Trophoblast cell (in vitro differentiated cells and primary cell): ENCODE measurements at regions not wholly inside any gene's neighbourhood (a gene's known extent, or its start where the extent isn't known, plus 50 kb on each side); places are given as distances from the start of the nearest gene placed in this dataset.

Source experiments
- DNase-seq, 2 donors: peaks; one replicate each; pipeline ENCODE4 v3.0.0-alpha.2; 2016
- H2AFZ ChIP-seq: 2 replicates; pipeline ENCODE4 v1.6.1; 2013; ENCODE audit warnings: low read length, moderate library complexity, mild to moderate bottlenecking; ENCODE audit not compliant: insufficient read depth, poor library complexity
- H2AK5ac ChIP-seq: 2 replicates; pipeline ENCODE4 v1.6.1; 2013; ENCODE audit warnings: mild to moderate bottlenecking, low read length
- H2BK120ac ChIP-seq: 2 replicates; pipeline ENCODE4 v1.6.1; 2013; ENCODE audit warnings: low read length, mild to moderate bottlenecking, moderate library complexity; ENCODE audit not compliant: insufficient read depth, poor library complexity
- H2BK12ac ChIP-seq: 2 replicates; pipeline ENCODE4 v1.6.1; 2013; ENCODE audit warnings: mild to moderate bottlenecking, low read length, moderate library complexity
- H2BK5ac ChIP-seq: 2 replicates; pipeline ENCODE4 v1.6.1; 2013; ENCODE audit warnings: low read length, low read depth, moderate library complexity, mild to moderate bottlenecking; ENCODE audit not compliant: poor library complexity
- H3K14ac ChIP-seq: 2 replicates; pipeline ENCODE4 v1.6.1; 2013; ENCODE audit warnings: mild to moderate bottlenecking, low read length
- H3K18ac ChIP-seq: 2 replicates; pipeline ENCODE4 v1.6.1; 2013; ENCODE audit warnings: mild to moderate bottlenecking, low read length
- H3K23ac ChIP-seq: 2 replicates; pipeline ENCODE4 v1.6.1; 2013; ENCODE audit warnings: low read length
- H3K27ac ChIP-seq: 2 replicates; pipeline ENCODE4 v1.5.1; 2013; ENCODE audit warnings: low read depth, mild to moderate bottlenecking, inconsistent platforms, low read length, moderate library complexity
- H3K27me3 ChIP-seq: 2 replicates; pipeline ENCODE4 v1.6.1; 2013; ENCODE audit warnings: inconsistent platforms, mild to moderate bottlenecking, low read length, moderate library complexity; ENCODE audit not compliant: insufficient read depth
- H3K36me3 ChIP-seq, 2 experiments: 1 replicate in 1 of 2; 2 replicates in 1 of 2; pipeline ENCODE4 v1.6.1; 2013; ENCODE audit warnings: low read length in 2 of 2, mild to moderate bottlenecking in 2 of 2, moderate library complexity in 1 of 2; ENCODE audit not compliant: insufficient read depth in 2 of 2, control insufficient read depth in 1 of 2
- H3K4ac ChIP-seq: 2 replicates; pipeline ENCODE4 v1.6.1; 2013; ENCODE audit warnings: low read depth, mild to moderate bottlenecking, low read length, moderate library complexity
- H3K4me1 ChIP-seq, 2 experiments: 1 replicate in 1 of 2; 2 replicates in 1 of 2; pipeline ENCODE4 v1.6.1; 2013; ENCODE audit warnings: low read length in 2 of 2, mild to moderate bottlenecking in 2 of 2, moderate library complexity in 1 of 2; ENCODE audit not compliant: insufficient read depth in 2 of 2, control insufficient read depth in 1 of 2
- H3K4me2 ChIP-seq: 2 replicates; pipeline ENCODE4 v1.6.1; 2013; ENCODE audit warnings: inconsistent platforms, mild to moderate bottlenecking, low read length, moderate library complexity
- H3K4me3 ChIP-seq: 2 replicates; pipeline ENCODE4 v1.5.1; 2013; ENCODE audit warnings: mild to moderate bottlenecking, low read depth, low read length, inconsistent platforms
- H3K79me1 ChIP-seq: one replicate; pipeline ENCODE4 v1.6.1; 2013; ENCODE audit warnings: low read length
- H3K79me2 ChIP-seq: 2 replicates; pipeline ENCODE4 v1.6.1; 2013; ENCODE audit warnings: low read length, mild to moderate bottlenecking; ENCODE audit not compliant: control insufficient read depth, insufficient read depth, poor library complexity
- H3K9ac ChIP-seq: 2 replicates; pipeline ENCODE4 v1.6.1; 2013; ENCODE audit warnings: mild to moderate bottlenecking, low read length
- H3K9me3 ChIP-seq: 2 replicates; pipeline ENCODE4 v1.6.1; 2013; ENCODE audit warnings: low read depth, mild to moderate bottlenecking, control low read depth, inconsistent platforms, low read length; ENCODE audit not compliant: insufficient read depth
- H4K12ac ChIP-seq: 2 replicates; pipeline ENCODE4 v1.6.1; 2013; ENCODE audit warnings: low read depth, mild to moderate bottlenecking, low read length, moderate library complexity
- H4K8ac ChIP-seq: 2 replicates; pipeline ENCODE4 v1.6.1; 2013; ENCODE audit warnings: low read depth, mild to moderate bottlenecking, low read length, moderate library complexity
- H4K91ac ChIP-seq: one replicate; pipeline ENCODE4 v1.6.1; 2013; ENCODE audit warnings: low read depth, mild to moderate bottlenecking, low read length, moderate library complexity
- WGBS: extraction: QIAGEN DNeasy Blood & Tissue Kit; methylation state at CpG from one replicate; pipeline ENCODE4 v1.1.7; 2013; ENCODE audit warnings: missing lambda C conversion rate; ENCODE audit not compliant: insufficient read length, insufficient coverage; ENCODE audit errors: extremely low coverage; 5-methylcytosine and 5-hydroxymethylcytosine counted together

GRCh38 chr5:68932830-68933434 lies 160.9 kb upstream of the SLC30A5 start:
- Histone ChIP-seq H4K8ac (no peak overlapping the region), H3K18ac (no peak overlapping the region), H3K79me1 (no peaks in the 10 kb centered on the region), H2BK120ac (no peak overlapping the region), H4K91ac (no peak overlapping the region), H3K27me3 (no peaks in the 10 kb centered on the region), H2BK5ac (no peak overlapping the region), H2BK12ac (no peak overlapping the region), H3K4me1 (no peaks in the 10 kb centered on the region), H3K36me3 (no peaks in the 10 kb centered on the region), H3K4ac (no peak overlapping the region), H3K79me2 (no peaks in the 10 kb centered on the region), H3K14ac (no peak overlapping the region), H3K9ac (no peak overlapping the region), H2AK5ac (no peak overlapping the region), H2AFZ (no peak overlapping the region), H3K4me2 (no peak overlapping the region), H3K9me3 (peaks cover 13% of the 10 kb centered on the region), H3K4me3 (no peak overlapping the region), H4K12ac (no peak overlapping the region), H3K27ac (no peak overlapping the region), H3K23ac (no peak overlapping the region)
- DNase-seq: peak; percentile 14 to 41
- no CpG with 5 or more reads among the region's 3 CpGs for WGBS

- no peak overlapping the region for H3K9ac ChIP-seq
- no peak overlapping the region for H3K4me2 ChIP-seq
- no CpG with 5 or more reads among the region's 2 CpGs for WGBS
- no peak for DNase-seq
- no peak overlapping the region for H3K4me3 ChIP-seq
- H2BK5ac ChIP-seq: no peak overlapping the region
- H2BK12ac ChIP-seq: no peak overlapping the region
- no peak overlapping the region for H2AFZ ChIP-seq
- H4K8ac ChIP-seq: no peak overlapping the region
- no peaks in the 10 kb centered on the region for H3K4me1 ChIP-seq
- no peak overlapping the region for H3K18ac ChIP-seq
- H2BK120ac ChIP-seq: no peak overlapping the region
- no peak overlapping the region for H2AK5ac ChIP-seq
- H4K12ac ChIP-seq: no peak overlapping the region
- no peak overlapping the region for H3K14ac ChIP-seq
- H3K79me1 ChIP-seq: no peaks in the 10 kb centered on the region
- H3K79me2 ChIP-seq: no peaks in the 10 kb centered on the region
- H3K36me3 ChIP-seq: no peaks in the 10 kb centered on the region
- H3K27me3 ChIP-seq: no peaks in the 10 kb centered on the region
- no peak overlapping the region for H4K91ac ChIP-seq
- no peak overlapping the region for H3K23ac ChIP-seq
- H3K9me3 ChIP-seq: no peaks in the 10 kb centered on the region
- no peak overlapping the region for H3K4ac ChIP-seq
- no peak overlapping the region for H3K27ac ChIP-seq
Measured at GRCh38 chr5:68942169-68942568, 151.6 kb upstream of the SLC30A5 start.

GRCh38 chr5:68946728-68947127 lies 147.1 kb upstream of the SLC30A5 start:
- H3K27me3 ChIP-seq: no peaks in the 10 kb centered on the region
- no CpG with 5 or more reads among the region's 3 CpGs for WGBS
- H3K4me3 ChIP-seq: no peak overlapping the region

GRCh38 chr5:68947986-68948385 lies 145.8 kb upstream of the SLC30A5 start:
- H2BK12ac ChIP-seq: no peak overlapping the region
- H4K91ac ChIP-seq: no peak overlapping the region
- no peak overlapping the region for H4K12ac ChIP-seq
- H3K14ac ChIP-seq: no peak overlapping the region
- no peaks in the 10 kb centered on the region for H3K9me3 ChIP-seq
- DNase-seq: no peak
- no peak overlapping the region for H3K4me2 ChIP-seq
- no peak overlapping the region for H2BK120ac ChIP-seq
- H3K27ac ChIP-seq: no peak overlapping the region
- H2BK5ac ChIP-seq: no peak overlapping the region
- no peak overlapping the region for H3K4ac ChIP-seq
- H4K8ac ChIP-seq: no peak overlapping the region
- H3K4me3 ChIP-seq: no peak overlapping the region
- H2AK5ac ChIP-seq: no peak overlapping the region
- H3K27me3 ChIP-seq: no peaks in the 10 kb centered on the region
- H3K9ac ChIP-seq: no peak overlapping the region
- H3K36me3 ChIP-seq: no peaks in the 10 kb centered on the region
- H3K18ac ChIP-seq: no peak overlapping the region
- peaks cover 3% of the 10 kb centered on the region for H3K79me1 ChIP-seq
- H3K4me1 ChIP-seq: peaks cover 9 to 13% of the 10 kb centered on the region in 2 experiments
- H2AFZ ChIP-seq: no peak overlapping the region
- H3K79me2 ChIP-seq: no peaks in the 10 kb centered on the region
- H3K23ac ChIP-seq: no peak overlapping the region
- no CpG with 5 or more reads among the region's 2 CpGs for WGBS

More at GRCh38 chr5:68946728-68947127, 147.1 kb upstream of the SLC30A5 start:
- no peak overlapping the region for H4K8ac ChIP-seq
- H3K4me2 ChIP-seq: no peak overlapping the region
- no peak overlapping the region for H4K12ac ChIP-seq
- H3K9me3 ChIP-seq: no peaks in the 10 kb centered on the region
- no peak overlapping the region for H3K18ac ChIP-seq
- H3K79me1 ChIP-seq: peaks cover 3% of the 10 kb centered on the region
- peak; percentile 58 to 78 for DNase-seq
- H2AFZ ChIP-seq: no peak overlapping the region
- no peak overlapping the region for H2AK5ac ChIP-seq
- no peak overlapping the region for H2BK5ac ChIP-seq
- no peak overlapping the region for H3K4ac ChIP-seq
- H3K27ac ChIP-seq: no peak overlapping the region
- no peak overlapping the region for H3K9ac ChIP-seq
- peaks cover 9 to 13% of the 10 kb centered on the region in 2 experiments for H3K4me1 ChIP-seq
- H3K23ac ChIP-seq: no peak overlapping the region
- H3K36me3 ChIP-seq: no peaks in the 10 kb centered on the region
- H2BK12ac ChIP-seq: no peak overlapping the region
- no peak overlapping the region for H2BK120ac ChIP-seq
- H4K91ac ChIP-seq: no peak overlapping the region
- H3K79me2 ChIP-seq: no peaks in the 10 kb centered on the region
- no peak overlapping the region for H3K14ac ChIP-seq
